B cell (primary cell): ENCODE measurements at regions not wholly inside any gene's neighbourhood (a gene's known extent, or its start where the extent isn't known, plus 50 kb on each side); places are given as distances from the start of the nearest gene placed in this dataset.

Experiments
- ATAC-seq: fragments of 200-7000 bp; cut with Tn5 transposase; one replicate; pipeline ENCODE4 v1.10.0; 2021; ENCODE audit warnings: low read depth, mild to moderate bottlenecking, moderate number of reproducible peaks, moderate library complexity
- CTCF ChIA-PET: fragments of 350-600 bp; sonication (Branson Sonifier 250); formaldehyde crosslinking; loops from one replicate; lab custom pipeline; 2021; ENCODE audit warnings: antibody characterized with exemption, inconsistent platforms; lab: Charles Lee
- POLR2A ChIA-PET: fragments of 350-600 bp; sonication (Branson Sonifier 250); formaldehyde crosslinking; loops from one replicate; lab custom pipeline; 2021; ENCODE audit warnings: antibody characterized with exemption; lab: Charles Lee
- DNase-seq: peaks from one replicate; pipeline ENCODE4 v3.0.0; 2013
- H2AFZ ChIP-seq: 2 replicates; pipeline ENCODE4 v1.6.1; 2012; ENCODE audit warnings: mild to moderate bottlenecking, low read depth, low read length; ENCODE audit not compliant: insufficient read depth, poor library complexity, severe bottlenecking
- H3K27ac ChIP-seq, 2 donors: 1 replicate in 1 of 2; 2 replicates in 1 of 2; pipeline ENCODE4 v1.5.1; 2012 to 2013; ENCODE audit warnings: low read length in 2 of 2, mild to moderate bottlenecking in 2 of 2, moderate library complexity in 1 of 2
- H3K27me3 ChIP-seq, 4 experiments: fragments of 200-600 bp in 1 of 4; sonication (generic) in 1 of 4; replicated peaks in 1 of 4; 1 replicate in 2 of 4; 2 replicates in 2 of 4; pipeline versions ENCODE4 v1.6.1 to v1.7.0; 2013 to 2016; ENCODE audit warnings: low read length in 3 of 4, mild to moderate bottlenecking in 2 of 4, mixed read lengths in 1 of 4, moderate library complexity in 1 of 4; ENCODE audit not compliant: insufficient read depth in 4 of 4, control insufficient read depth in 3 of 4; ENCODE audit errors: control extremely low read depth in 1 of 4
- H3K36me3 ChIP-seq, 2 experiments: replicated peaks in 1 of 2; 1 replicate in 1 of 2; 2 replicates in 1 of 2; pipeline versions ENCODE4 v1.6.1 to v1.7.1; 2013; ENCODE audit warnings: low read length in 1 of 2; ENCODE audit not compliant: insufficient read depth in 2 of 2, control insufficient read depth in 1 of 2; ENCODE audit errors: control extremely low read depth in 1 of 2, extremely low read depth in 1 of 2
- H3K4me1 ChIP-seq, 2 donors: fragments of 200-600 bp in 1 of 2; sonication (generic) in 1 of 2; 1 replicate in 1 of 2; 2 replicates in 1 of 2; pipeline versions ENCODE4 v1.5.1 to v1.6.1; 2013 to 2017; ENCODE audit warnings: low read length in 2 of 2; ENCODE audit not compliant: control insufficient read depth in 2 of 2, insufficient read depth in 2 of 2
- H3K4me2 ChIP-seq: replicated peaks from 2 replicates; pipeline ENCODE3; 2012; ENCODE audit warnings: mild to moderate bottlenecking, low read depth, low read length; ENCODE audit not compliant: poor library complexity, severe bottlenecking
- H3K4me3 ChIP-seq, 5 experiments: fragments of 200-600 bp in 1 of 5; sonication (generic) in 1 of 5; 1 replicate in 3 of 5; 2 replicates in 2 of 5; pipeline versions ENCODE4 v1.5.1 to v1.7.0; 2011 to 2016; ENCODE audit warnings: low read length in 4 of 5, mild to moderate bottlenecking in 4 of 5, low read depth in 2 of 5, control low read depth in 1 of 5, moderate library complexity in 1 of 5; ENCODE audit not compliant: insufficient read depth in 1 of 5; ENCODE audit errors: control extremely low read depth in 1 of 5, extremely low read depth in 1 of 5
- H3K79me2 ChIP-seq: fragments of 200-600 bp; sonication (generic); one replicate; pipeline ENCODE4 v1.6.0; 2016; ENCODE audit warnings: low read length; ENCODE audit not compliant: control insufficient read depth, insufficient read depth
- H3K9ac ChIP-seq: fragments of 200-600 bp; sonication (generic); 2 replicates; pipeline ENCODE4 v1.6.1; 2017; ENCODE audit warnings: mild to moderate bottlenecking, low read length, moderate library complexity
- H3K9me3 ChIP-seq, 3 donors: one replicate each; pipeline versions ENCODE4 v1.6.1 to v1.7.1; 2013; ENCODE audit warnings: low read length in 2 of 3; ENCODE audit not compliant: control insufficient read depth in 2 of 3, insufficient read depth in 1 of 3; ENCODE audit errors: control extremely low read depth in 1 of 3
- H4K20me1 ChIP-seq: 2 replicates; pipeline ENCODE4 v1.6.0; 2012; ENCODE audit warnings: mild to moderate bottlenecking, low read length; ENCODE audit not compliant: insufficient read depth, control insufficient read depth, poor library complexity, severe bottlenecking
- H3K27ac Mint-ChIP-seq: one replicate; pipeline ENCODE4 v1.8.0; 2021; ENCODE audit warnings: mixed read lengths
- H3K27me3 Mint-ChIP-seq: one replicate; pipeline ENCODE4 v1.8.0; 2021; ENCODE audit warnings: mixed read lengths
- H3K4me1 Mint-ChIP-seq: one replicate; pipeline ENCODE4 v1.8.0; 2021; ENCODE audit warnings: mixed read lengths
- H3K4me3 Mint-ChIP-seq: one replicate; pipeline ENCODE4 v1.8.0; 2021; ENCODE audit warnings: mixed read lengths
- H3K9me3 Mint-ChIP-seq: one replicate; pipeline ENCODE4 v1.8.0; 2022; ENCODE audit warnings: mixed read lengths; ENCODE audit not compliant: insufficient read depth
- EZH2 ChIP-seq: IDR thresholded peaks from 2 replicates; pipeline ENCODE4 v1.6.1; 2012; ENCODE audit warnings: borderline replicate concordance, low read depth, mild to moderate bottlenecking, moderate library complexity, low read length; ENCODE audit not compliant: insufficient read depth, poor library complexity, severe bottlenecking
- WGBS: methylation state at CpG from one replicate; pipeline ENCODE4 v1.1.5; 2013; ENCODE audit warnings: missing lambda C conversion rate; ENCODE audit not compliant: insufficient coverage; 5-methylcytosine and 5-hydroxymethylcytosine counted together
- intact Hi-C: fragments of 100-400 bp; cut with micrococcal nuclease; formaldehyde crosslinking; loops from one replicate; pipeline ENCODE4 v1.10.0; 2022
- TF ChIP-seq, protein P1 (sequence below): fragments of 200-600 bp; IDR thresholded peaks from one replicate; pipeline ENCODE4 v1.8.0; 2022; ENCODE audit warnings: antibody characterized with exemption, mild to moderate bottlenecking

DNA sequence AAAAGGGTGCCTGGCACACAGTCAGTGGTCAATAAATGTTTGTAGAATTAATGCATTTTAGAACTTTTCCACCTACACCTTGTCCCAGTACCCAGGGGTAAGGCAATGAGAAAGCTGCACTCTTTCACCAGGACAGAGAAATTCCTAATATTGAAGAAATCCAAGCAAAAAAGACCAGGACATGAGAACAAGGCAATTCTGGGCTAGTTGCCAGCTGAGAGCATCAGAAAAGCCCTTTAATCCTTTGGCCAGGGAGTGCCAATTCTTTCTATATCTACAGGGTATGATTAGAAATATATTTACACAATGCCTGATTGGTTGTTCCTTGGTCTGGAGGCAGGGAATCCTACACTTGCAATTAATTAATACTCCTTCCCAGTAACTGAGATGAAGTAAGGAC, 492.4 kb upstream of the NFIA start:
- Histone ChIP-seq H3K79me2 (no peaks in the 10 kb centered on the region), H4K20me1 (no peaks in the 10 kb centered on the region), H3K27ac (no peak overlapping the region), H3K4me3 (no peak overlapping the region), H3K27me3 (no peaks in the 10 kb centered on the region), H3K9me3 (no peaks in the 10 kb centered on the region), H3K9ac (no peak overlapping the region), H3K4me1 (no peaks in the 10 kb centered on the region), H3K4me2 (no peak overlapping the region), H3K36me3 (no peaks in the 10 kb centered on the region), H2AFZ (no peak overlapping the region)
- no peak for DNase-seq
- CTCF ChIA-PET = no interaction called here
- POLR2A ChIA-PET = no interaction called here
- H3K4me1 Mint-ChIP-seq = no peaks in the 10 kb centered on the region
- no peaks in the 10 kb centered on the region for H3K27me3 Mint-ChIP-seq
- no peak for ATAC-seq
- intact Hi-C loops = no loop called here
- H3K27ac Mint-ChIP-seq = no peak overlapping the region
- no peaks in the 10 kb centered on the region for H3K9me3 Mint-ChIP-seq
- no peak overlapping the region for H3K4me3 Mint-ChIP-seq
- TF ChIP-seq EZH2 = no peak
- TF ChIP-seq, protein P1, sequence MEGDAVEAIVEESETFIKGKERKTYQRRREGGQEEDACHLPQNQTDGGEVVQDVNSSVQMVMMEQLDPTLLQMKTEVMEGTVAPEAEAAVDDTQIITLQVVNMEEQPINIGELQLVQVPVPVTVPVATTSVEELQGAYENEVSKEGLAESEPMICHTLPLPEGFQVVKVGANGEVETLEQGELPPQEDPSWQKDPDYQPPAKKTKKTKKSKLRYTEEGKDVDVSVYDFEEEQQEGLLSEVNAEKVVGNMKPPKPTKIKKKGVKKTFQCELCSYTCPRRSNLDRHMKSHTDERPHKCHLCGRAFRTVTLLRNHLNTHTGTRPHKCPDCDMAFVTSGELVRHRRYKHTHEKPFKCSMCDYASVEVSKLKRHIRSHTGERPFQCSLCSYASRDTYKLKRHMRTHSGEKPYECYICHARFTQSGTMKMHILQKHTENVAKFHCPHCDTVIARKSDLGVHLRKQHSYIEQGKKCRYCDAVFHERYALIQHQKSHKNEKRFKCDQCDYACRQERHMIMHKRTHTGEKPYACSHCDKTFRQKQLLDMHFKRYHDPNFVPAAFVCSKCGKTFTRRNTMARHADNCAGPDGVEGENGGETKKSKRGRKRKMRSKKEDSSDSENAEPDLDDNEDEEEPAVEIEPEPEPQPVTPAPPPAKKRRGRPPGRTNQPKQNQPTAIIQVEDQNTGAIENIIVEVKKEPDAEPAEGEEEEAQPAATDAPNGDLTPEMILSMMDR = no peak

DNA sequence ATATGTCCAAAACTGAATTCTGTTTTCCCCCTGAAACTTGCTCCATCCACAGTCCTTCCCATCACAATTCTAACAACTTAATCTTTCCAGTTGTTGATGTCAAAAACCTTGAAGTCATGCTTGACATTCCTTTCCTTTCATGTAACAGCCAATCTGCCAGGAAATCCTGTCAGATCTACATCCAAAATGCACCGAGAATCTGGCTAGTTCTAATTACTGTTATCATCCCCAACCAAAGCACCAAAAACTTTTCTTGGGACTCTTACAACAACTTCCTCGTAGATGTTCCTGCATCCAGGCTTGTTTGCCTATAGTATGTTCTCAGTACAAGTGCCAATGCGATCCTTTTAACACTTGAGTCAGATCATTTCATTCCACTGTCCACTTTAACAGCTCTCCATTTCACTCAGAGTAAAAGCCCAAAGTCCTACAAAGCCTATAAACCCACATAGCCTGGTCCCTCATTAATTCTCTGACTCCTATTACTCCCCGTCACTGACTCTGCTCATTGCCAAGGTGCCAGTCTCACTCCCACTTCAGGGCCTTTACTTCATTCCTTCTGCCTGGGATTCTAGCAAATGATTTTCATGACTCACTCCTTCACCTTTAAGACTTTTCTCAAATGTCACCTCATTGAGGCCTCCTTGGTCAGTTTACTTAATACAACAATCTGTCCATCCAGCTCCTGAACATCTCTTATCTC, 493.2 kb upstream of the NFIA start:
- Mint-ChIP-seq H3K4me3 (no peak overlapping the region), H3K27ac (no peak overlapping the region), H3K4me1 (no peaks in the 10 kb centered on the region), H3K9me3 (peaks cover 2% of the 10 kb centered on the region), H3K27me3 (no peaks in the 10 kb centered on the region)
- 76% methylated on average over 4 of the region's 4 CpGs for WGBS
- Histone ChIP-seq H3K9ac (no peak overlapping the region), H3K4me3 (no peak overlapping the region), H4K20me1 (no peaks in the 10 kb centered on the region), H3K9me3 (no peaks in the 10 kb centered on the region), H3K27ac (no peak overlapping the region), H3K27me3 (no peaks in the 10 kb centered on the region), H3K4me1 (no peaks in the 10 kb centered on the region), H3K79me2 (no peaks in the 10 kb centered on the region), H2AFZ (no peak overlapping the region), H3K4me2 (no peak overlapping the region), H3K36me3 (no peaks in the 10 kb centered on the region)
- ChIA-PET POLR2A (no interaction called here), CTCF (no interaction called here)
- DNase-seq (no peak), ATAC-seq (no peak)
- TF ChIP-seq EZH2 = no peak
- TF ChIP-seq, protein P1 = no peak
- intact Hi-C loops = no loop called here
